ENCODE measurements at regions not wholly inside any gene's neighbourhood (a gene's known extent, or its start where the extent isn't known, plus 50 kb on each side); places are given as distances from the start of the nearest gene placed in this dataset.
A peak's percentile ranks its signal among the peaks of the same experiment; 100 is the strongest.
"Not testable (repeated sequence)": the region's sequence is repeated elsewhere in the genome, so short reads cannot be mapped to it uniquely, and the experiment has no call there.

DNA sequence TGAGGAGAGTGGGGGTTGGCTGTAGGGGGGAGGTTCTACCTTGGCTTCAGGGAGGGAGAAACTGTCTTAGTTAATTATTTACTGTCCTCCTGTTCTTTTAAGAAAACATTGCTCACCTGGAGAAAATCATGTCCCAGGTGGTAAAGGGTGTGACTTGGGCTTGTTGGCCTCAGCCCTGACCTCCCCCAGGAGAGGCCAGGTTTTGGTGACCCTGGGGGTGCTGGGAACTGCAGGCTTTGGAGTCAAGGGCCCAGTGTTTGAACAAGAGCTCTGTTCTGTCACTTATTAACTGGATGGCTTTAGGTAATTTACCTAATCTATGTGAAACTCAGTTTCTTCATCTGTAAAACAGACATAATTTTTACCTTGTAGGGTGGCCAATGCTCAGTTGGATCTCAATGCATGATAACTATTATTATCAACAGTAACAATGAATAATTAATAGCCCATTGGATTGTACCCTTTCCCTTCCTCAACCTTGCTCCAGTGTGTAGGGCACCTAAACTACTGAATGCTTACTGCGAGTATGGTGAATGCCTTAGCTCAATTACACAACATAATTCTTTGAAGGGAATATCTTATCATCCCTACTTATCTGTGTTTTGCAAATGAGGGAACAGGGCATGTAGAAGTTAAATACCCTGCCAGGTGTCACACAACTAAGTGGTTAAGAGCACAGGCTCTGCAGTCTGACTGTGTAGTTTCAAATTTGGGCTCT lies 959.4 kb upstream of the DEFB115 start:
- H3K27me3 ChIP-seq (ENCODE audit: insufficient read depth, low read length) = peaks cover 14% of the 10 kb centered on the region
- not testable (repeated sequence) for H3K9me3 ChIP-seq (ENCODE audit: insufficient read depth, low read depth, low read length); H3K36me3 ChIP-seq (ENCODE audit: insufficient read depth, low read length); H3K4me3 ChIP-seq (ENCODE audit: low read length); H3K9ac ChIP-seq (ENCODE audit: low read depth, low read length); H3K27ac ChIP-seq (ENCODE audit: low read depth, low read length); H3K4me1 ChIP-seq (ENCODE audit: insufficient read depth, low read length)
- 83% methylated on average over 1 of the region's 1 CpG for WGBS

DNA sequence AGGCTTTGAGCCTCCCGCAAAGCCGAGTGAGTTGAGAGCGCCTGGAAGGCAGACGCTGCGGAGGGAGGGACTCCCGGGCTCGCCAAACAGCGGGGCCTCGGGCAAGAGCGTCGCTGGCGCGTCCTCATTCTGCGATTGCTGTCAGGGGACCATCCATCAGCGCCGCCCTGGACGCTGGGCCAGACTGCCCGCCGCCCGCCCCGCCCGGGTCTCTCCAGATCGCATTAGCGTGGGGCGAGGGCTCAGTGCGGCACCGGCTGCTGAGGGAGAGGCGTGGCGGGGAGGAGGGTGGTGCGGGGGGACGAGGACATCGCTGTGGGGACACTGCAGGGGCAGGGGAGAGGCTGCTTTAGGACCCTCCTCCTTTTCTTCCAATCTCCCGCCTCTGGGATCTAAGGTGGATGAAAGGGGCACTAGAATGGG lies 957.2 kb upstream of the DEFB115 start:
- Histone ChIP-seq H3K27me3 (ENCODE audit: insufficient read depth, low read length) (peaks cover 14% of the 10 kb centered on the region), H3K4me3 (ENCODE audit: low read length) (peak overlapping the region; percentile 27)
- not testable (repeated sequence) for H3K4me1 ChIP-seq (ENCODE audit: insufficient read depth, low read length); H3K9me3 ChIP-seq (ENCODE audit: insufficient read depth, low read depth, low read length); H3K27ac ChIP-seq (ENCODE audit: low read depth, low read length); H3K36me3 ChIP-seq (ENCODE audit: insufficient read depth, low read length); H3K9ac ChIP-seq (ENCODE audit: low read depth, low read length)
- WGBS = 54% methylated on average over 33 of the region's 33 CpGs

DNA sequence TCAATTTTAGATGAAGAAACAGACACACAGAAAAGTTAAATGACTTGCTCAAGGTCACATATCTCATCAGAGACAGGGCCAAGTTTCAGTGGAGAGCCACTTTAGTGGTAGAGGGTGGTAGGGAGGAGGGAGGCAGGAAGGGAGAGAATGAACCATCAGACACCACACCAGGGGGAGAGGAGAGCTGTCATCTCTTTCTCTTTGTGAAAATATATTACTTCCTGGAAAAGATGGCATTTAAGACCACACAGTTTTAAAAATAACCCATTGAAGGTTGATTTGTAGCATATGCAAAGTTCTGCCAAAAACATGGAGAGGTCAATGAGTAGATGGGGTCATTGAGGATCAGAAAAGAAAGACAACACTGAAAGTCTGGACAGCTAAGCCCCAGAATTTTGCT lies 954.7 kb upstream of the DEFB115 start:
- H3K36me3 ChIP-seq (ENCODE audit: insufficient read depth, low read length); H3K9ac ChIP-seq (ENCODE audit: low read depth, low read length); H3K4me3 ChIP-seq (ENCODE audit: low read length); H3K4me1 ChIP-seq (ENCODE audit: insufficient read depth, low read length); H3K9me3 ChIP-seq (ENCODE audit: insufficient read depth, low read depth, low read length); H3K27ac ChIP-seq (ENCODE audit: low read depth, low read length): not testable (repeated sequence)
- H3K27me3 ChIP-seq (ENCODE audit: insufficient read depth, low read length) = peaks cover 14% of the 10 kb centered on the region

DNA sequence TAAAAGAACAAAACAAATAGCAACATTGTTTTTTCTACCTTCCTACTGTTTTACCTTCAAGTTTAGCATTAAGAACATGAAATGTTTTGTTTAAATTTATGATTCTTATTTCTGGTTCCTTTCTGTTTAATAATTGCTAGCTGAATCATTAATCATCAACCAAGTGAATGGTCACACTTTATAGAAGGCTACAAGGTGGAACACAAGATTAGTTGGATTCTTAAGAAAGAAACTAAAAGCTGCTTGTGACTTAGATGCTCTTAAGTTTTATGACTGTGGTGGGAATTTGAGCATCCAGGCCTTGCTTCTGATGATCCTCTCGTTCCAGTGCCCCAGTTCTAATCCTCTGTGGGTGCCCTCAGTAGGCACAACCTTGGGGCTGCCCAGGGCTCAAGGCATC lies 947.5 kb upstream of the DEFB115 start:
- H3K36me3 ChIP-seq (ENCODE audit: insufficient read depth, low read length); H3K4me1 ChIP-seq (ENCODE audit: insufficient read depth, low read length); H3K4me3 ChIP-seq (ENCODE audit: low read length); H3K9ac ChIP-seq (ENCODE audit: low read depth, low read length); H3K9me3 ChIP-seq (ENCODE audit: insufficient read depth, low read depth, low read length); H3K27me3 ChIP-seq (ENCODE audit: insufficient read depth, low read length); H3K27ac ChIP-seq (ENCODE audit: low read depth, low read length): not testable (repeated sequence)
- no CpG with 5 or more reads among the region's 1 CpG for WGBS

DNA sequence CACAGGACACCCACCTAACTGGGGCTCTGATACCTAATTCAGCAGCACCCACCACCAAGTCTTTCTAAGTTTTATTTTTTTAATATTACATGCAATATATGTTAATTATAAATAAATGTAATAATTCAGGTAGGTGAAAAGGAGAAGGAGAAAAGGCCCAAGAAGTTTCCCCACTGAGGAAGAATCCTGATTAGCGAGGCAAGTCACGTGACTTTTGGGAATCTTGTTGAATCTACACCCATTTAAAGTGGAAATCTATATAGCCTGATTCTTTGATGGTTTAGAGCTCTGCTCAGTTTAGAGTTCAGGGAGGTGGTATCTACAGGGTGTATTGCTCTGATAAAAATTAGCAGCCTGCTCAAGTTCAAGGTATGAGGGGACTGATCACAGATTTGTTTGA lies 947.1 kb upstream of the DEFB115 start:
- H3K9me3 ChIP-seq (ENCODE audit: insufficient read depth, low read depth, low read length); H3K36me3 ChIP-seq (ENCODE audit: insufficient read depth, low read length); H3K9ac ChIP-seq (ENCODE audit: low read depth, low read length); H3K4me3 ChIP-seq (ENCODE audit: low read length); H3K27ac ChIP-seq (ENCODE audit: low read depth, low read length); H3K4me1 ChIP-seq (ENCODE audit: insufficient read depth, low read length); H3K27me3 ChIP-seq (ENCODE audit: insufficient read depth, low read length): not testable (repeated sequence)
- WGBS = 82% methylated on average over 2 of the region's 2 CpGs

DNA sequence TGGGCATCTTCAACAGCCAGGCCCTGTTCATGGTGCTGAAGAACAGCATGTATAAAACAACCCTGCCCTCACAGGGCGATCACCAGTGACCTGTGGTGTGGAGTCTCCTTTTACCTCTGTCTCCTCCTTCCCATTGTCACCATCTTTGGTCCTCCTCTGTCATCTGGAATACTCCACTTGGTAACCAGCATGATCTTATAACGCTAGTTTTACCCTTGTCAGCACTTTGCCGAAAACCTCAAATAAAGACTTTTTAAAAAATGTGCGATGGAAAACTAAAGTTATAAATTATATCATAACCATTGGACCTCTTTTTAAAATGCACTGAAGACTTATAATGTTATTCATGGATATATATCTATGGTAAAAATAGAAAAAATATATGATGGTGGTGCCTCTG lies 945.2 kb upstream of the DEFB115 start:
- 69% methylated on average over 2 of the region's 4 CpGs for WGBS
- H3K9me3 ChIP-seq (ENCODE audit: insufficient read depth, low read depth, low read length) = not testable (repeated sequence)

DNA sequence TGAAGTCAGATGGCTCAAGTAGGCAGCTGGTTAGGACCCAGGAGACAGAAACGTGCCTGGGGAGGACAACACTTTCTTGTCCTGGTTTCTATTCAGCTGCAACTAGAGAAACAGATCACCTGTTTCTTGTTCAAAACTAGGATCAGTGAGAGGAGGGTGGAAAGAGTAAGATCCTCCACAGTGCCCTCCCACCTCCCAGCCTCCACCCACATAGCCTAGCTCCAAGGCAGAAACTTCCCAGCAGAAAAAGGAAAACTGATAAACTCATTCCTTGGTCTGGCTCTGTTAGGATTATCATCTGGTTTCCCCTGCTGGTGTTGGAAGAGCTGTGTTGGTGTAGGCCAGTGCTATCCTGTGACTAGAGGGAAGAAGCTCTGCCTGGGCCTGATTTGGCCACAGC lies 943.8 kb upstream of the DEFB115 start:
- not testable (repeated sequence) for H3K9ac ChIP-seq (ENCODE audit: low read depth, low read length); H3K4me3 ChIP-seq (ENCODE audit: low read length); H3K36me3 ChIP-seq (ENCODE audit: insufficient read depth, low read length); H3K27ac ChIP-seq (ENCODE audit: low read depth, low read length); H3K9me3 ChIP-seq (ENCODE audit: insufficient read depth, low read depth, low read length); H3K27me3 ChIP-seq (ENCODE audit: insufficient read depth, low read length); H3K4me1 ChIP-seq (ENCODE audit: insufficient read depth, low read length)
- 50% methylated on average over 1 of the region's 1 CpG for WGBS

More for the DNA sequence above, 945.2 kb upstream of the DEFB115 start:
- H3K27me3 ChIP-seq (ENCODE audit: insufficient read depth, low read length); H3K27ac ChIP-seq (ENCODE audit: low read depth, low read length); H3K9ac ChIP-seq (ENCODE audit: low read depth, low read length); H3K4me3 ChIP-seq (ENCODE audit: low read length); H3K36me3 ChIP-seq (ENCODE audit: insufficient read depth, low read length); H3K4me1 ChIP-seq (ENCODE audit: insufficient read depth, low read length): not testable (repeated sequence)

DNA sequence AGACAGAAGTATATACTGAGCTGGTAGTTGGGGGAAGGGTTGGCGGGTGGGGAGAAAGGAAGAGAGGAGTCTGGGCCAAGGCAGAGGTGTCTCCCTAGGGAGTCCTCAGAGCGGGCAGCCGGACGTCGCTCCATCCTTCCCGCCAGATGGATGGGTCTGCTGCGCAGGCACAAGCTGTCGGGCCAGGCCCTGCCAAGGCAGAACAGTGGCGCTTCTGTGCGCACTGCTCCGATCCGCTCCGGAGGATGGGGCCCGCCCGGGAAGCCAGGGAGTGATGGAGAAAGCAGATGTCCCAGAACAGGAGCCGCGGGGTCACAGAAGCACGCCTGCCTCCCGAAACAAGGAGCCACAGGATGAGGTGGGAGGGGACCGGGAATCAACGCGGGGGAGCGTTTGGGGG lies 941.4 kb upstream of the DEFB115 start:
- H3K4me3 ChIP-seq (ENCODE audit: low read length) = 0 out of 2 replicates have a peak overlapping the region, but pooled peaks have one; percentile 10

DNA sequence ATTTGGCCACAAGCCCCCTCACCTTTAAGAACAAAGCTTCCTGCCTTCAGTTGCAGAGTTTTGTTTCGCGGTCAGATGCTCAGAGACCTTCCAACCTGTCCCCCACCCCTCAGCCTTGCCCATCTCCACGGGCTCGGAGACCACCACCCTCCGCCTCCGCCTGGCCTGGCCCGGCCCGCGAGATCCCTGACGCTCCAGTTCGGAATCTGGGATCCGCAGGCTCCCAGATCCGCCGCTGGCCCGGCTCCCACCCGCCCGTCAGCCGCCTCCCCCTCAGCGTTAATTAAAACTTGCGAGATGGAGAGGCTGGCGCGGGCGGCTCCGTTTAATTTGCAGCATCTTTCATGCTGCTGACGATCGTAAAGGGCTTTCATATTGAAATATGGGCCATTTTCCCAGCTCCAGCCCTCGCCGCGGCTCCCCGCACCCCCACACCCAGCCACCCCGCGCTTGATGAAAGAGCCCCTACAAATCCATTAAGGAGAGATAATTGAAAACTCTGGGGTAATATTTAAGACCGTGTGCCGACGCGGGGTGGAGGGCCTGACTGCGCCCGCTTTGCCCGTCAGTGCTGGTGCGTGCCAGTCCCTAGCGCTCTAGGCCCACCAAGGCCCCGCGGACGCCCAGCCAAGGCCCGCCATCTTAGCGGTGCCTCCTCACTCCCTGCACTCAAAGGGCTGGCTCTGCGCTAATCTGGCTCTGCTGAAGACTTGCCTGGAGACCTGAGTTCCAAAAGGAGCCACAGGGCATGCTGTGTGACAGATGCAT lies 940.7 kb upstream of the DEFB115 start:
- H3K27me3 ChIP-seq (ENCODE audit: insufficient read depth, low read length); H3K9ac ChIP-seq (ENCODE audit: low read depth, low read length); H3K9me3 ChIP-seq (ENCODE audit: insufficient read depth, low read depth, low read length); H3K27ac ChIP-seq (ENCODE audit: low read depth, low read length); H3K4me1 ChIP-seq (ENCODE audit: insufficient read depth, low read length); H3K36me3 ChIP-seq (ENCODE audit: insufficient read depth, low read length); H3K4me3 ChIP-seq (ENCODE audit: low read length): not testable (repeated sequence)
- whole genome bisulfite sequencing = 81% methylated on average over 47 of the region's 47 CpGs

More for the DNA sequence above, 941.4 kb upstream of the DEFB115 start:
- H3K36me3 ChIP-seq (ENCODE audit: insufficient read depth, low read length); H3K4me1 ChIP-seq (ENCODE audit: insufficient read depth, low read length); H3K27ac ChIP-seq (ENCODE audit: low read depth, low read length); H3K9me3 ChIP-seq (ENCODE audit: insufficient read depth, low read depth, low read length); H3K27me3 ChIP-seq (ENCODE audit: insufficient read depth, low read length); H3K9ac ChIP-seq (ENCODE audit: low read depth, low read length): not testable (repeated sequence)
- 77% methylated on average over 19 of the region's 23 CpGs for WGBS

DNA sequence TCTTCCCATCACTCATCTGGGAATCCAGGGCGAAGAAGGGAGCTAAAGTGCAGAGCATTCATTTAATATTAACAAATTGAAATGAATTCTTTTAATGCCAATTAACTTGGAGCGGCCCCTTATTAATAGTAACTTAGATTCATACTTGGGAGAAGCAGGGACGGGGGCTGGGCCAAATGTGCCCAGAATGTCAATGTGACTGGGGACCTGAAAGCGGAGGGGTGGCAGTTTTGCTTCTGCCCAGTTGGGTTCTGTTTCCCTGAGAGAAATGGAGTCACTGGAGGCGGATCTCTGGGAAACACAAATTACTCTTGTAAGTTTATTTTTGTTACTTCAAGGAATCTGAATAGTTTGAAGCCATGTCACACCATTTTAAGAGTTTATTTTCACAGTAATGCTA lies 923.7 kb upstream of the DEFB115 start:
- H3K9me3 ChIP-seq (ENCODE audit: insufficient read depth, low read depth, low read length); H3K9ac ChIP-seq (ENCODE audit: low read depth, low read length); H3K36me3 ChIP-seq (ENCODE audit: insufficient read depth, low read length); H3K4me3 ChIP-seq (ENCODE audit: low read length); H3K27ac ChIP-seq (ENCODE audit: low read depth, low read length); H3K27me3 ChIP-seq (ENCODE audit: insufficient read depth, low read length); H3K4me1 ChIP-seq (ENCODE audit: insufficient read depth, low read length): not testable (repeated sequence)
- 76% methylated on average over 4 of the region's 5 CpGs for WGBS

DNA sequence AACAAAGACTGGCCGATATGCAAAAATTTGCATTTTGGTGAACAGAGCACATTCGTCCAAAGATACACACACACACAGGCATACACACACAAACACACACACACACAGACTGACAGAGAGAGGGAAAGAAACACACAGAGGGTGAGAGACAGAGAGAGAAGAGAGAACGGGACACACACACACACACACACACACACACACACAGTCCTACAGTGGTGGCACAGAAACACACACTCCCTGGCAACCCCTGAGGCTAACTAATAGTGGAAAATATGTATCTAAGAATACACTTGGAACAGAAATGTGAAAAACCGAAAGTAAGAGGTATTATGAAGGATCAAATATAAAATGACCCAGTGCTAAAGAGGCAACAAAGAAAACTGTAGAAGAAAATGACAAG lies 919.9 kb upstream of the DEFB115 start:
- H3K27me3 ChIP-seq (ENCODE audit: insufficient read depth, low read length); H3K9ac ChIP-seq (ENCODE audit: low read depth, low read length); H3K4me3 ChIP-seq (ENCODE audit: low read length); H3K27ac ChIP-seq (ENCODE audit: low read depth, low read length); H3K36me3 ChIP-seq (ENCODE audit: insufficient read depth, low read length); H3K4me1 ChIP-seq (ENCODE audit: insufficient read depth, low read length); H3K9me3 ChIP-seq (ENCODE audit: insufficient read depth, low read depth, low read length): not testable (repeated sequence)
- 74% methylated on average over 2 of the region's 4 CpGs for WGBS

DNA sequence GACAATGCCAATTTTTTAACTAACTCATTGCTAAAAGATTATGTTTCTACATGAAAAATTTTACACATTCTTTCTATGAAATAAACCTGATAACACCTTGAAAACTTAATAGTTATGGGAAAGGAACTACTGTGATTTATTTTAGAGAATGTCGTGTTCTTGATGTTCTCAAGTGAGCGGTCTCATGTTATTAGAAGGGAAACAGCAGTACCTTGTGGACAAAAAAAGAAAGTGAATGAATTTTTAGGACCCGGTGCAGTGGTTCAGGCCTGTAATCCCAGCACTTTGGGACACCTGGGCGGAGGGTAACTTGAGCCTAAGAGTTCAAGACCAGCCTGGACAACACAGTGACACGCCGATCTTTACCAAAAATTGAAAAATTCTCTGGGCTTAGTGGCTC lies 908.5 kb upstream of the DEFB115 start:
- H3K4me1 ChIP-seq (ENCODE audit: insufficient read depth, low read length); H3K27me3 ChIP-seq (ENCODE audit: insufficient read depth, low read length); H3K9ac ChIP-seq (ENCODE audit: low read depth, low read length); H3K27ac ChIP-seq (ENCODE audit: low read depth, low read length); H3K36me3 ChIP-seq (ENCODE audit: insufficient read depth, low read length); H3K4me3 ChIP-seq (ENCODE audit: low read length): not testable (repeated sequence)
- peaks cover 12% of the 10 kb centered on the region; the same call in 1 of the 2 replicates for H3K9me3 ChIP-seq (ENCODE audit: insufficient read depth, low read depth, low read length)
- 78% methylated on average over 6 of the region's 6 CpGs for WGBS
